ENCODE measurements at regions not wholly inside any gene's neighbourhood (a gene's known extent, or its start where the extent isn't known, plus 50 kb on each side); places are given as distances from the start of the nearest gene placed in this dataset.

- TF ChIP-seq CTCF (IDR thresholded peaks at IDR 0.05; ENCODE audit: extremely low read depth, missing control alignments), result no peak
- no peak for DNase-seq (ENCODE audit: low spot score)
These were observed 448.9 kb downstream of the SH2D4B start for GRCh38 chr10:80986596-80986995.

- TF ChIP-seq CTCF (IDR thresholded peaks at IDR 0.05; ENCODE audit: extremely low read depth, missing control alignments), result no peak
- no peak for DNase-seq (ENCODE audit: low spot score)
These were observed 451.1 kb downstream of the SH2D4B start for GRCh38 chr10:80988755-80989154.

- DNase-seq (ENCODE audit: low spot score), result no peak
- TF ChIP-seq CTCF (IDR thresholded peaks at IDR 0.05; ENCODE audit: extremely low read depth, missing control alignments), result no peak
These were observed 459.0 kb downstream of the SH2D4B start for GRCh38 chr10:80996615-80997193.

- no peak for TF ChIP-seq CTCF (IDR thresholded peaks at IDR 0.05; ENCODE audit: extremely low read depth, missing control alignments)
- no peak for DNase-seq (ENCODE audit: low spot score)
These were observed 463.1 kb downstream of the SH2D4B start for GRCh38 chr10:81000781-81001180.

GRCh38 chr10:81002382-81002781 lies 464.7 kb downstream of the SH2D4B start:
- TF ChIP-seq CTCF (IDR thresholded peaks at IDR 0.05; ENCODE audit: extremely low read depth, missing control alignments), result no peak
- no peak for DNase-seq (ENCODE audit: low spot score)

- DNase-seq (ENCODE audit: low spot score), result no peak
- no peak for TF ChIP-seq CTCF (IDR thresholded peaks at IDR 0.05; ENCODE audit: extremely low read depth, missing control alignments)
These were observed 470.2 kb downstream of the SH2D4B start for GRCh38 chr10:81007872-81008271.

GRCh38 chr10:81008726-81009125 lies 471.0 kb downstream of the SH2D4B start:
- no peak for DNase-seq (ENCODE audit: low spot score)
- no peak for TF ChIP-seq CTCF (IDR thresholded peaks at IDR 0.05; ENCODE audit: extremely low read depth, missing control alignments)

All from GM20000 (cell line).